GM12878 (cell line): ENCODE measurements at regions not wholly inside any gene's neighbourhood (a gene's known extent, or its start where the extent isn't known, plus 50 kb on each side); places are given as distances from the start of the nearest gene placed in this dataset.

Experiments
- ATF2 ChIP-seq: IDR thresholded peaks from 2 replicates; pipeline ENCODE4 v1.6.1; 2012; ENCODE audit warnings: low read length, inconsistent platforms
- HDAC2 ChIP-seq: fragments of 200-600 bp; sonication (generic); IDR thresholded peaks from 2 replicates; pipeline ENCODE4 v1.6.1; 2017
- USF2 ChIP-seq: IDR thresholded peaks from 2 replicates; pipeline ENCODE4 v1.6.1; 2011; ENCODE audit warnings: low read depth, low read length, improper control_type of control experiment, borderline replicate concordance

- TF ChIP-seq USF2 (no peak), ATF2 (no peak), HDAC2 (no peak)
These were observed 199.8 kb upstream of the PDE10A start for GRCh38 chr6:165862813-165863212.
